ENCODE measurements at regions not wholly inside any gene's neighbourhood (a gene's known extent, or its start where the extent isn't known, plus 50 kb on each side); places are given as distances from the start of the nearest gene placed in this dataset.

DNA sequence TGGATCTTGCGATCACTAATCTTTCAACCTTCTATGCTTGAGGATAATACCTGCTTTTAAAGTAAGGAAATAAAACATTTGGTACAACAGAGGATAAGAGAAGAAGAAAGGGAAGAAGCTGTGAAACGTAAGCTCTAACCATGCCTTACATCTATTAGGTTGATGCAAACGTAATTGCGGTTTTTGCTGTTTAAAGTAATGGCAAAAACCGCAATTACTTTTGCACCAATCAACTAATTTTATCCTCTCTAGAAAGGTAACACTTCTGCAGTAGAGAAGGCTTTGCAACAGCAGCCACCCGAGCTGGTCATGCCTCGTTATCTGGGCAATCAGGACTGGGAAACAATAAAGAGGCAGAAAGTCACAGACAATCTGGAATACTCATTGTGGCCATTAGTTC, 224.1 kb downstream of the MED10 start:
- H3K27me3 Mint-ChIP-seq: no peaks in the 10 kb centered on the region
- no peaks in the 10 kb centered on the region for H3K36me3 Mint-ChIP-seq (ENCODE audit: low read depth)
- intact Hi-C loops (cut with micrococcal nuclease): no loop called here
- DNase-seq: no peak
- no peak for ATAC-seq
- ChIA-PET POLR2A (no interaction called here), CTCF (no interaction called here)
- H3K4me1 Mint-ChIP-seq (ENCODE audit: low read depth): no peaks in the 10 kb centered on the region
- H3K27ac Mint-ChIP-seq: no peak overlapping the region
- no peak overlapping the region for H3K4me3 Mint-ChIP-seq
- no peaks in the 10 kb centered on the region for H3K9me3 Mint-ChIP-seq
- TF ChIP-seq CTCF (IDR thresholded peaks at IDR 0.05): no peak

DNA sequence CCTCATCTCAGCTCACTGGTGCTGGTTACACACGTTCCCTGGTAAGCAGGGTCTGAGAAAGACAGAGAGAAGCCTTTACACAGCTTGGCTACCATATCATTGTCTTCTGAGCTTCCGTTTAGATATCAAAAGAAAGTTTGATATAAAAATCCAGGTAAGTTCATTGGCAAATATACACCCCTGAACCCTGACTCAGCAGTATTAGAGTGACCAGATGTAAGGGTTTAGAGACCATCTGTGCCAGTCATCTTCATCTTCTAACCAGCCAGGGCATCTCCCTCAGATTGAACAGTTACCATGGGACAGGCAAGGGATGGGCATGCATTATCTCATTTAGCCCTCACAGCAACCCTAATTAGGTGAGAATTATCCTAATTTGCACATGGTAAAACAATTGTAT, 232.1 kb downstream of the MED10 start:
- Mint-ChIP-seq H3K4me3 (no peak overlapping the region), H3K4me1 (ENCODE audit: low read depth) (no peaks in the 10 kb centered on the region), H3K27me3 (no peaks in the 10 kb centered on the region), H3K9me3 (no peaks in the 10 kb centered on the region), H3K27ac (no peak overlapping the region), H3K36me3 (ENCODE audit: low read depth) (no peaks in the 10 kb centered on the region)
- ChIA-PET CTCF (no interaction called here), POLR2A (interaction anchor here (0.6 kb wide), 1 partner anchor 112 kb away, joined by 3 read pairs; no protein-coding TSS in a partner anchor)
- intact Hi-C loops (cut with micrococcal nuclease): no loop called here
- DNase-seq: no peak
- TF ChIP-seq CTCF (IDR thresholded peaks at IDR 0.05): no peak
- ATAC-seq: no peak

- TF ChIP-seq CTCF (IDR thresholded peaks at IDR 0.05): no peak
- POLR2A ChIA-PET: interaction anchor here (0.7 kb wide), 1 partner anchor 39 kb away, joined by 3 read pairs; no protein-coding TSS in a partner anchor
- intact Hi-C loops (cut with micrococcal nuclease): no loop called here
- ATAC-seq: no peak
- no peak for DNase-seq
- Mint-ChIP-seq H3K9me3 (no peaks in the 10 kb centered on the region), H3K4me1 (ENCODE audit: low read depth) (no peaks in the 10 kb centered on the region), H3K36me3 (ENCODE audit: low read depth) (no peaks in the 10 kb centered on the region), H3K27me3 (no peaks in the 10 kb centered on the region), H3K27ac (no peak overlapping the region), H3K4me3 (no peak overlapping the region)
- CTCF ChIA-PET: no interaction called here
These were observed 232.6 kb downstream of the MED10 start for GRCh38 chr5:6145616-6146237.

- no peak for DNase-seq
- ChIA-PET CTCF (no interaction called here), POLR2A (no interaction called here)
- H3K4me3 Mint-ChIP-seq: no peak overlapping the region
- H3K36me3 Mint-ChIP-seq (ENCODE audit: low read depth): no peaks in the 10 kb centered on the region
- H3K27me3 Mint-ChIP-seq: no peaks in the 10 kb centered on the region
- no peak overlapping the region for H3K27ac Mint-ChIP-seq
- ATAC-seq: no peak
- no peaks in the 10 kb centered on the region for H3K4me1 Mint-ChIP-seq (ENCODE audit: low read depth)
- no peaks in the 10 kb centered on the region for H3K9me3 Mint-ChIP-seq
- no peak for TF ChIP-seq CTCF (IDR thresholded peaks at IDR 0.05)
- intact Hi-C loops (cut with micrococcal nuclease): no loop called here
These were observed 234.8 kb downstream of the MED10 start for GRCh38 chr5:6143523-6143922.

GRCh38 chr5:6142353-6142752, 236.0 kb downstream of the MED10 start:
- no peak for DNase-seq
- POLR2A ChIA-PET: no interaction called here
- Mint-ChIP-seq H3K27ac (no peak overlapping the region), H3K4me3 (no peak overlapping the region), H3K36me3 (ENCODE audit: low read depth) (no peaks in the 10 kb centered on the region), H3K4me1 (ENCODE audit: low read depth) (no peaks in the 10 kb centered on the region), H3K9me3 (no peaks in the 10 kb centered on the region), H3K27me3 (no peaks in the 10 kb centered on the region)
- CTCF ChIA-PET: no interaction called here
- no peak for ATAC-seq
- no peak for TF ChIP-seq CTCF (IDR thresholded peaks at IDR 0.05)
- intact Hi-C loops (cut with micrococcal nuclease): no loop called here

Data from activated CD8-positive, alpha-beta T cell treated with anti-CD3 and anti-CD28 coated beads for 36 hours (primary cell).